ENCODE measurements at regions not wholly inside any gene's neighbourhood (a gene's known extent, or its start where the extent isn't known, plus 50 kb on each side); places are given as distances from the start of the nearest gene placed in this dataset.

DNA sequence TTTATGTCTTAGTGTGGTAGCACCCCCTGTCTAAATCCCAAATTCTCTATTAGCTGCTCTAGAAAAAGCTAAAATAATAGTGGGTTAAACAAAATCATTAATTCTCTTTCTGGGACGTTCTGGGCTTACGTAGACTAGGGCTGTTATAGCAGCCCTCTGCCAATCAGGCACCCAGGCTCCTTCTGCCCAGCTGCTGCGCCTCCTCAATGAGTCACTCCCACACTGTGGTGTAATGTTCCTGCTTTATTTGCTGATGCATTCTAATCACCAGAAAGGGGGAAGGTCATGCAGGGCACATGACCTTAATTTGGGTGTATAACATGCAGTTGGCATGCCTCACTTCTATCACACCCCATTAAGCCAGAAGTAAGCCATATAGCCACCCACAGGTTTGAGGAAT is 294.5 kb downstream of the GALC start:
- TF ChIP-seq, protein P1, sequence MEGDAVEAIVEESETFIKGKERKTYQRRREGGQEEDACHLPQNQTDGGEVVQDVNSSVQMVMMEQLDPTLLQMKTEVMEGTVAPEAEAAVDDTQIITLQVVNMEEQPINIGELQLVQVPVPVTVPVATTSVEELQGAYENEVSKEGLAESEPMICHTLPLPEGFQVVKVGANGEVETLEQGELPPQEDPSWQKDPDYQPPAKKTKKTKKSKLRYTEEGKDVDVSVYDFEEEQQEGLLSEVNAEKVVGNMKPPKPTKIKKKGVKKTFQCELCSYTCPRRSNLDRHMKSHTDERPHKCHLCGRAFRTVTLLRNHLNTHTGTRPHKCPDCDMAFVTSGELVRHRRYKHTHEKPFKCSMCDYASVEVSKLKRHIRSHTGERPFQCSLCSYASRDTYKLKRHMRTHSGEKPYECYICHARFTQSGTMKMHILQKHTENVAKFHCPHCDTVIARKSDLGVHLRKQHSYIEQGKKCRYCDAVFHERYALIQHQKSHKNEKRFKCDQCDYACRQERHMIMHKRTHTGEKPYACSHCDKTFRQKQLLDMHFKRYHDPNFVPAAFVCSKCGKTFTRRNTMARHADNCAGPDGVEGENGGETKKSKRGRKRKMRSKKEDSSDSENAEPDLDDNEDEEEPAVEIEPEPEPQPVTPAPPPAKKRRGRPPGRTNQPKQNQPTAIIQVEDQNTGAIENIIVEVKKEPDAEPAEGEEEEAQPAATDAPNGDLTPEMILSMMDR (IDR thresholded peaks at IDR 0.05; ENCODE audit: low read depth, low read length, missing input control) = no peak
- TF ChIP-seq HNF4A (conservative IDR thresholded peaks at IDR 0.05) (no peak), JUND (IDR thresholded peaks at IDR 0.05) (no peak), HNF4G (IDR thresholded peaks at IDR 0.05) (no peak), YY1 (IDR thresholded peaks at IDR 0.05) (no peak), RXRA (IDR thresholded peaks at IDR 0.05) (no peak), SP1 (IDR thresholded peaks at IDR 0.05) (no peak), TAF1 (conservative IDR thresholded peaks at IDR 0.05) (no peak), RAD21 (IDR thresholded peaks at IDR 0.05) (no peak), FOXA1 (IDR thresholded peaks at IDR 0.05) (no peak), EGR1 (IDR thresholded peaks at IDR 0.05; ENCODE audit: low read depth in 2 of 2) (no peak)
- TF ChIP-seq, protein P2, sequence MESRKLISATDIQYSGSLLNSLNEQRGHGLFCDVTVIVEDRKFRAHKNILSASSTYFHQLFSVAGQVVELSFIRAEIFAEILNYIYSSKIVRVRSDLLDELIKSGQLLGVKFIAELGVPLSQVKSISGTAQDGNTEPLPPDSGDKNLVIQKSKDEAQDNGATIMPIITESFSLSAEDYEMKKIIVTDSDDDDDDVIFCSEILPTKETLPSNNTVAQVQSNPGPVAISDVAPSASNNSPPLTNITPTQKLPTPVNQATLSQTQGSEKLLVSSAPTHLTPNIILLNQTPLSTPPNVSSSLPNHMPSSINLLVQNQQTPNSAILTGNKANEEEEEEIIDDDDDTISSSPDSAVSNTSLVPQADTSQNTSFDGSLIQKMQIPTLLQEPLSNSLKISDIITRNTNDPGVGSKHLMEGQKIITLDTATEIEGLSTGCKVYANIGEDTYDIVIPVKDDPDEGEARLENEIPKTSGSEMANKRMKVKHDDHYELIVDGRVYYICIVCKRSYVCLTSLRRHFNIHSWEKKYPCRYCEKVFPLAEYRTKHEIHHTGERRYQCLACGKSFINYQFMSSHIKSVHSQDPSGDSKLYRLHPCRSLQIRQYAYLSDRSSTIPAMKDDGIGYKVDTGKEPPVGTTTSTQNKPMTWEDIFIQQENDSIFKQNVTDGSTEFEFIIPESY (IDR thresholded peaks at IDR 0.05) = no peak
- TF ChIP-seq, protein P3, sequence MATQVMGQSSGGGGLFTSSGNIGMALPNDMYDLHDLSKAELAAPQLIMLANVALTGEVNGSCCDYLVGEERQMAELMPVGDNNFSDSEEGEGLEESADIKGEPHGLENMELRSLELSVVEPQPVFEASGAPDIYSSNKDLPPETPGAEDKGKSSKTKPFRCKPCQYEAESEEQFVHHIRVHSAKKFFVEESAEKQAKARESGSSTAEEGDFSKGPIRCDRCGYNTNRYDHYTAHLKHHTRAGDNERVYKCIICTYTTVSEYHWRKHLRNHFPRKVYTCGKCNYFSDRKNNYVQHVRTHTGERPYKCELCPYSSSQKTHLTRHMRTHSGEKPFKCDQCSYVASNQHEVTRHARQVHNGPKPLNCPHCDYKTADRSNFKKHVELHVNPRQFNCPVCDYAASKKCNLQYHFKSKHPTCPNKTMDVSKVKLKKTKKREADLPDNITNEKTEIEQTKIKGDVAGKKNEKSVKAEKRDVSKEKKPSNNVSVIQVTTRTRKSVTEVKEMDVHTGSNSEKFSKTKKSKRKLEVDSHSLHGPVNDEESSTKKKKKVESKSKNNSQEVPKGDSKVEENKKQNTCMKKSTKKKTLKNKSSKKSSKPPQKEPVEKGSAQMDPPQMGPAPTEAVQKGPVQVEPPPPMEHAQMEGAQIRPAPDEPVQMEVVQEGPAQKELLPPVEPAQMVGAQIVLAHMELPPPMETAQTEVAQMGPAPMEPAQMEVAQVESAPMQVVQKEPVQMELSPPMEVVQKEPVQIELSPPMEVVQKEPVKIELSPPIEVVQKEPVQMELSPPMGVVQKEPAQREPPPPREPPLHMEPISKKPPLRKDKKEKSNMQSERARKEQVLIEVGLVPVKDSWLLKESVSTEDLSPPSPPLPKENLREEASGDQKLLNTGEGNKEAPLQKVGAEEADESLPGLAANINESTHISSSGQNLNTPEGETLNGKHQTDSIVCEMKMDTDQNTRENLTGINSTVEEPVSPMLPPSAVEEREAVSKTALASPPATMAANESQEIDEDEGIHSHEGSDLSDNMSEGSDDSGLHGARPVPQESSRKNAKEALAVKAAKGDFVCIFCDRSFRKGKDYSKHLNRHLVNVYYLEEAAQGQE (IDR thresholded peaks at IDR 0.05) = no peak
- TF ChIP-seq, protein P4, sequence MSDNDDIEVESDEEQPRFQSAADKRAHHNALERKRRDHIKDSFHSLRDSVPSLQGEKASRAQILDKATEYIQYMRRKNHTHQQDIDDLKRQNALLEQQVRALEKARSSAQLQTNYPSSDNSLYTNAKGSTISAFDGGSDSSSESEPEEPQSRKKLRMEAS (IDR thresholded peaks at IDR 0.05) = no peak
